Hematopoietic multipotent progenitor cell (in vitro differentiated cells): ENCODE measurements at regions not wholly inside any gene's neighbourhood (a gene's known extent, or its start where the extent isn't known, plus 50 kb on each side); places are given as distances from the start of the nearest gene placed in this dataset.

Experiments used
- DNase-seq, 3 donors: peaks; one replicate each; pipeline ENCODE4 v3.0.0-alpha.2; 2011 to 2015; ENCODE audit warnings: low read depth in 2 of 3, low spot score in 2 of 3

GRCh38 chr3:132907293-132907692 lies 130.9 kb upstream of the TMEM108 start:
- DNase-seq: no peak

GRCh38 chr3:132900481-132900880 lies 137.7 kb upstream of the TMEM108 start:
- no peak for DNase-seq

GRCh38 chr3:132898141-132898540 lies 140.1 kb upstream of the TMEM108 start:
- no peak for DNase-seq

GRCh38 chr3:132892956-132893355 lies 145.2 kb upstream of the TMEM108 start:
- no peak for DNase-seq

- no peak for DNase-seq
These were observed 156.3 kb upstream of the TMEM108 start for GRCh38 chr3:132881756-132882409.

- no peak for DNase-seq
These were observed 157.2 kb upstream of the TMEM108 start for GRCh38 chr3:132880986-132881385.

- no peak for DNase-seq
These were observed 157.4 kb upstream of the NPHP3 start for GRCh38 chr3:132879656-132880055.

GRCh38 chr3:132874701-132875100 lies 152.5 kb upstream of the NPHP3 start:
- DNase-seq: no peak

GRCh38 chr3:132872711-132873110 lies 150.5 kb upstream of the NPHP3 start:
- no peak for DNase-seq

- DNase-seq: no peak
These were observed 149.7 kb upstream of the NPHP3 start for GRCh38 chr3:132871956-132872355.

GRCh38 chr3:132870541-132870940 lies 148.3 kb upstream of the NPHP3 start:
- DNase-seq: no peak

- DNase-seq: no peak
These were observed 145.7 kb upstream of the NPHP3 start for GRCh38 chr3:132867956-132868355.

GRCh38 chr3:132867526-132867925 lies 145.3 kb upstream of the NPHP3 start:
- no peak for DNase-seq

- DNase-seq: no peak
These were observed 135.1 kb upstream of the NPHP3 start for GRCh38 chr3:132857317-132857716.

GRCh38 chr3:132854856-132855535 lies 132.8 kb upstream of the NPHP3 start:
- no peak for DNase-seq

- no peak for DNase-seq
These were observed 125.8 kb upstream of the NPHP3 start for GRCh38 chr3:132847849-132848625.

- DNase-seq: no peak
These were observed 121.8 kb upstream of the NPHP3 start for GRCh38 chr3:132843851-132844553.

- no peak for DNase-seq
These were observed 121.1 kb upstream of the NPHP3 start for GRCh38 chr3:132843349-132843748.

- DNase-seq: no peak
These were observed 119.4 kb upstream of the NPHP3 start for GRCh38 chr3:132841621-132842020.

GRCh38 chr3:132840201-132840700 lies 118.0 kb upstream of the NPHP3 start:
- no peak for DNase-seq

- DNase-seq: no peak
These were observed 116.3 kb upstream of the NPHP3 start for GRCh38 chr3:132838477-132838876.
